ENCODE measurements at regions not wholly inside any gene's neighbourhood (a gene's known extent, or its start where the extent isn't known, plus 50 kb on each side); places are given as distances from the start of the nearest gene placed in this dataset.

GRCh38 chr2:8469709-8470493 is 212.0 kb upstream of the ID2 start:
- no peak for TF ChIP-seq REST (IDR thresholded peaks at IDR 0.05; ENCODE audit: low read depth)
- TF ChIP-seq POLR2A (IDR thresholded peaks at IDR 0.05; ENCODE audit: borderline replicate concordance, extremely low read depth, insufficient read depth, insufficient read length), result no peak
- TF ChIP-seq EZH2 (IDR thresholded peaks at IDR 0.05), result no peak
- TF ChIP-seq CTCF (IDR thresholded peaks at IDR 0.05 in 2 of 3, conservative IDR thresholded peaks at IDR 0.05 in 1 of 3; ENCODE audit: borderline replicate concordance in 1 of 3, insufficient read depth in 1 of 3, low read depth in 2 of 3, low read length in 2 of 3), result no peak
- TF ChIP-seq MAX (IDR thresholded peaks at IDR 0.05), result no peak
- TF ChIP-seq JUND (IDR thresholded peaks at IDR 0.05), result no peak
- TF ChIP-seq TCF7L2 (IDR thresholded peaks at IDR 0.05; ENCODE audit: borderline replicate concordance, extremely low read depth, insufficient read depth, insufficient read length), result no peak
- no peak for TF ChIP-seq POLR2AphosphoS5 (IDR thresholded peaks at IDR 0.05; ENCODE audit: low read depth, low read length)
- no peak for TF ChIP-seq ZFX (IDR thresholded peaks at IDR 0.05)
- TF ChIP-seq CEBPB (IDR thresholded peaks at IDR 0.05; ENCODE audit: low read depth), result no peak
- TF ChIP-seq ELF1 (IDR thresholded peaks at IDR 0.05; ENCODE audit: borderline replicate concordance, low read depth), result no peak
